ENCODE measurements at regions not wholly inside any gene's neighbourhood (a gene's known extent, or its start where the extent isn't known, plus 50 kb on each side); places are given as distances from the start of the nearest gene placed in this dataset.

GRCh38 chr1:65687428-65688214 lies 105.1 kb upstream of the PDE4B start:
- Mint-ChIP-seq H3K27ac (ENCODE audit: unreplicated experiment) (no peak overlapping the region), H3K27me3 (ENCODE audit: low read depth, unreplicated experiment) (no peaks in the 10 kb centered on the region), H3K9me3 (ENCODE audit: unreplicated experiment) (peaks cover 12% of the 10 kb centered on the region), H3K36me3 (ENCODE audit: low read depth, unreplicated experiment) (no peaks in the 10 kb centered on the region), H3K4me1 (ENCODE audit: low read depth, unreplicated experiment) (no peaks in the 10 kb centered on the region), H3K4me3 (ENCODE audit: unreplicated experiment) (no peak overlapping the region)
- Histone ChIP-seq H3K4me1 (ENCODE audit: insufficient read depth, low read length) (no peaks in the 10 kb centered on the region), H3K27ac (ENCODE audit: low read depth, low read length) (no peak overlapping the region), H4K20me1 (ENCODE audit: insufficient read depth, low read length) (no peaks in the 10 kb centered on the region), H3K36me3 (ENCODE audit: insufficient read depth, low read length) (no peaks in the 10 kb centered on the region), H3K4me3 (ENCODE audit: insufficient read depth, low read depth, low read length) (no peak overlapping the region), H3K4me2 (ENCODE audit: low read length) (no peak overlapping the region), H3K27me3 (ENCODE audit: insufficient read depth, low read length) (peaks cover 2% of the 10 kb centered on the region), H2AFZ (ENCODE audit: low read depth, low read length) (no peak overlapping the region), H3K9ac (ENCODE audit: low read length) (no peak overlapping the region), H3K79me2 (ENCODE audit: insufficient read depth, low read length) (no peaks in the 10 kb centered on the region), H3K9me3 (ENCODE audit: insufficient read depth, low read depth, low read length) (no peaks in the 10 kb centered on the region)
- TF ChIP-seq, protein P1, sequence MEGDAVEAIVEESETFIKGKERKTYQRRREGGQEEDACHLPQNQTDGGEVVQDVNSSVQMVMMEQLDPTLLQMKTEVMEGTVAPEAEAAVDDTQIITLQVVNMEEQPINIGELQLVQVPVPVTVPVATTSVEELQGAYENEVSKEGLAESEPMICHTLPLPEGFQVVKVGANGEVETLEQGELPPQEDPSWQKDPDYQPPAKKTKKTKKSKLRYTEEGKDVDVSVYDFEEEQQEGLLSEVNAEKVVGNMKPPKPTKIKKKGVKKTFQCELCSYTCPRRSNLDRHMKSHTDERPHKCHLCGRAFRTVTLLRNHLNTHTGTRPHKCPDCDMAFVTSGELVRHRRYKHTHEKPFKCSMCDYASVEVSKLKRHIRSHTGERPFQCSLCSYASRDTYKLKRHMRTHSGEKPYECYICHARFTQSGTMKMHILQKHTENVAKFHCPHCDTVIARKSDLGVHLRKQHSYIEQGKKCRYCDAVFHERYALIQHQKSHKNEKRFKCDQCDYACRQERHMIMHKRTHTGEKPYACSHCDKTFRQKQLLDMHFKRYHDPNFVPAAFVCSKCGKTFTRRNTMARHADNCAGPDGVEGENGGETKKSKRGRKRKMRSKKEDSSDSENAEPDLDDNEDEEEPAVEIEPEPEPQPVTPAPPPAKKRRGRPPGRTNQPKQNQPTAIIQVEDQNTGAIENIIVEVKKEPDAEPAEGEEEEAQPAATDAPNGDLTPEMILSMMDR (IDR thresholded peaks at IDR 0.05; ENCODE audit: insufficient read depth, low read depth, low read length) = peak; percentile 93
- TF ChIP-seq EZH2 (IDR thresholded peaks at IDR 0.05; ENCODE audit: insufficient read depth, low read length) = no peak
- DNase-seq (ENCODE audit: low read depth) = peak; percentile 10
- peak; percentile 56 for FAIRE-seq

DNA sequence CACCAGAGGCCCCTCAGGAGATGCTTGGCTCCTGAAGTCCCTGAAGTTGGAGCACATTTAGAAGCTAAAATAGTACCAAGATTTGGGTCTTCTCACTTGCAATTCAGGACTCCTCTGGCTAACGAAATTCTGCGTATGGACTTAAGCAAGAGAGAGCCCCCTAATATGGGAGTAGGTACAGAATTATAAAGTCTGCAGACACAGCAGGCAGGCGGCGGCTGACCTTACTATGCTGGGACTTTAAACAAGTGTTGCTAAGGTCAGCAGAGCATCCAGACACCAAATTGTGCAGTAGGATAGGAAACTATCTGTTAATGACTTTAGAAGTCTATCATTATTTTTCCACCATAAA lies 104.5 kb upstream of the PDE4B start:
- Histone ChIP-seq H3K4me3 (ENCODE audit: insufficient read depth, low read depth, low read length) (no peak overlapping the region), H4K20me1 (ENCODE audit: insufficient read depth, low read length) (no peaks in the 10 kb centered on the region), H3K4me1 (ENCODE audit: insufficient read depth, low read length) (no peaks in the 10 kb centered on the region), H3K79me2 (ENCODE audit: insufficient read depth, low read length) (no peaks in the 10 kb centered on the region), H3K36me3 (ENCODE audit: insufficient read depth, low read length) (no peaks in the 10 kb centered on the region), H3K4me2 (ENCODE audit: low read length) (no peak overlapping the region), H2AFZ (ENCODE audit: low read depth, low read length) (no peak overlapping the region), H3K27ac (ENCODE audit: low read depth, low read length) (no peak overlapping the region), H3K9ac (ENCODE audit: low read length) (no peak overlapping the region), H3K9me3 (ENCODE audit: insufficient read depth, low read depth, low read length) (no peaks in the 10 kb centered on the region), H3K27me3 (ENCODE audit: insufficient read depth, low read length) (peaks cover 5% of the 10 kb centered on the region)
- Mint-ChIP-seq H3K4me1 (ENCODE audit: low read depth, unreplicated experiment) (no peaks in the 10 kb centered on the region), H3K36me3 (ENCODE audit: low read depth, unreplicated experiment) (no peaks in the 10 kb centered on the region), H3K27me3 (ENCODE audit: low read depth, unreplicated experiment) (no peaks in the 10 kb centered on the region), H3K27ac (ENCODE audit: unreplicated experiment) (no peak overlapping the region), H3K9me3 (ENCODE audit: unreplicated experiment) (peaks cover 12% of the 10 kb centered on the region), H3K4me3 (ENCODE audit: unreplicated experiment) (no peak overlapping the region)
- no peak for TF ChIP-seq EZH2 (IDR thresholded peaks at IDR 0.05; ENCODE audit: insufficient read depth, low read length)
- TF ChIP-seq, protein P1 (IDR thresholded peaks at IDR 0.05; ENCODE audit: insufficient read depth, low read depth, low read length) = no peak
- FAIRE-seq (no peak), DNase-seq (ENCODE audit: low read depth) (no peak)

- TF ChIP-seq EZH2 (IDR thresholded peaks at IDR 0.05; ENCODE audit: insufficient read depth, low read length) = no peak
- TF ChIP-seq, protein P1 (IDR thresholded peaks at IDR 0.05; ENCODE audit: insufficient read depth, low read depth, low read length) = no peak
- no peak for FAIRE-seq
These were observed 103.8 kb upstream of the PDE4B start for GRCh38 chr1:65688848-65689247.

More at GRCh38 chr1:65688848-65689247, 103.8 kb upstream of the PDE4B start:
- H3K4me1 Mint-ChIP-seq (ENCODE audit: low read depth, unreplicated experiment) = no peaks in the 10 kb centered on the region
- H3K9me3 Mint-ChIP-seq (ENCODE audit: unreplicated experiment) = peaks cover 12% of the 10 kb centered on the region
- no peak overlapping the region for H3K4me3 Mint-ChIP-seq (ENCODE audit: unreplicated experiment)
- H3K27ac Mint-ChIP-seq (ENCODE audit: unreplicated experiment) = no peak overlapping the region
- H3K9me3 ChIP-seq (ENCODE audit: insufficient read depth, low read depth, low read length) = no peaks in the 10 kb centered on the region
- H3K36me3 Mint-ChIP-seq (ENCODE audit: low read depth, unreplicated experiment) = no peaks in the 10 kb centered on the region
- no peak overlapping the region for H2AFZ ChIP-seq (ENCODE audit: low read depth, low read length)
- H4K20me1 ChIP-seq (ENCODE audit: insufficient read depth, low read length) = no peaks in the 10 kb centered on the region
- H3K4me3 ChIP-seq (ENCODE audit: insufficient read depth, low read depth, low read length) = no peak overlapping the region
- peaks cover 5% of the 10 kb centered on the region for H3K27me3 ChIP-seq (ENCODE audit: insufficient read depth, low read length)
- no peaks in the 10 kb centered on the region for H3K4me1 ChIP-seq (ENCODE audit: insufficient read depth, low read length)
- no peak overlapping the region for H3K4me2 ChIP-seq (ENCODE audit: low read length)
- no peak for DNase-seq (ENCODE audit: low read depth)
- H3K36me3 ChIP-seq (ENCODE audit: insufficient read depth, low read length) = no peaks in the 10 kb centered on the region
- no peaks in the 10 kb centered on the region for H3K27me3 Mint-ChIP-seq (ENCODE audit: low read depth, unreplicated experiment)
- H3K79me2 ChIP-seq (ENCODE audit: insufficient read depth, low read length) = no peaks in the 10 kb centered on the region
- H3K9ac ChIP-seq (ENCODE audit: low read length) = no peak overlapping the region
- no peak overlapping the region for H3K27ac ChIP-seq (ENCODE audit: low read depth, low read length)

Data from astrocyte (in vitro differentiated cells and primary cell).